ENCODE measurements at regions not wholly inside any gene's neighbourhood (a gene's known extent, or its start where the extent isn't known, plus 50 kb on each side); places are given as distances from the start of the nearest gene placed in this dataset.

DNA sequence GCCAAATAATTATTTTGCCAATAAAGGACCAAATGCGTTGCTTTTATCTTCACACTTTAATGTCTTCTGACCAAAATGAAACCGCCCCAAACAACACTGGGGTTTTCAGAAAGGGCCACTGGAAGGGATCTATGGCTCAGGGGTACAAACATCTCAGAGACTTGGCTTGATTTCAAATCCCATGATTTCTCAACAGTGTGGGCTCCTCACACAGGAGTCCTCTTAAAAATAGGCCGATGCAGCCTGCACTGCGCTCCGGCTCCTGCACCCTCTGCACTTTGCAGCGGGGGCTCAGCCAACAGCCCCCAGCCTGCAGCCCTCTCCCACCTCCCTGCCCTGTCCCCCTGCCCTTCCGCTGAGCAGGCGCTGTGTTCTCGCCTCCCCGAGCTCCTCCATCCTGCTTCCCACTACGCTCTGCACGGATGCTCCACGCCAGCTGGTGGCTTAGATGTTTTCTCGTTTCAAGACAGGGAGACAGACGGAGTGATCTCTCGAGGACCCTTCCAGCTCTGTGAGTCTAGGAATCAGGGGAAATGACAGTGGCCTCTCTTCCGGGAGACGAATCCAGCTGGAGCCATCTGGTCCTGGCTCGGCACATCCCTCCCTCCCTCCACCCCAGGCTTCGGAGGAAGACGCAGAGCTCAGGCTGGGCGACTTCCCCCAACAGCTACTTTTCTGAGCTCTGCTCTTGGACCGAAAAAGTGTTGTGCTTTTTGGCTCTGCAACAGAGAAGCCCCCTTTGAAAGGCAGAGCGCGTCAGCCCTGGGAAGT is 71.4 kb downstream of the KCNF1 start:
- TF ChIP-seq, protein P1, sequence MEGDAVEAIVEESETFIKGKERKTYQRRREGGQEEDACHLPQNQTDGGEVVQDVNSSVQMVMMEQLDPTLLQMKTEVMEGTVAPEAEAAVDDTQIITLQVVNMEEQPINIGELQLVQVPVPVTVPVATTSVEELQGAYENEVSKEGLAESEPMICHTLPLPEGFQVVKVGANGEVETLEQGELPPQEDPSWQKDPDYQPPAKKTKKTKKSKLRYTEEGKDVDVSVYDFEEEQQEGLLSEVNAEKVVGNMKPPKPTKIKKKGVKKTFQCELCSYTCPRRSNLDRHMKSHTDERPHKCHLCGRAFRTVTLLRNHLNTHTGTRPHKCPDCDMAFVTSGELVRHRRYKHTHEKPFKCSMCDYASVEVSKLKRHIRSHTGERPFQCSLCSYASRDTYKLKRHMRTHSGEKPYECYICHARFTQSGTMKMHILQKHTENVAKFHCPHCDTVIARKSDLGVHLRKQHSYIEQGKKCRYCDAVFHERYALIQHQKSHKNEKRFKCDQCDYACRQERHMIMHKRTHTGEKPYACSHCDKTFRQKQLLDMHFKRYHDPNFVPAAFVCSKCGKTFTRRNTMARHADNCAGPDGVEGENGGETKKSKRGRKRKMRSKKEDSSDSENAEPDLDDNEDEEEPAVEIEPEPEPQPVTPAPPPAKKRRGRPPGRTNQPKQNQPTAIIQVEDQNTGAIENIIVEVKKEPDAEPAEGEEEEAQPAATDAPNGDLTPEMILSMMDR (IDR thresholded peaks at IDR 0.05; ENCODE audit: control extremely low read depth in 1 of 3, insufficient read depth in 1 of 3, low read depth in 1 of 3, low read length in 3 of 3) = no peak
- TF ChIP-seq POLR2A (IDR thresholded peaks at IDR 0.05; ENCODE audit: control extremely low read depth in 1 of 2, low read depth in 2 of 2, low read length in 2 of 2) (no peak), EZH2 (IDR thresholded peaks at IDR 0.05; ENCODE audit: low read depth, low read length, severe bottlenecking) (no peak), SP1 (IDR thresholded peaks at IDR 0.05; ENCODE audit: low read depth, low read length) (no peak), BRCA1 (IDR thresholded peaks at IDR 0.05; ENCODE audit: low read depth, low read length) (no peak)
- TF ChIP-seq, protein P2, sequence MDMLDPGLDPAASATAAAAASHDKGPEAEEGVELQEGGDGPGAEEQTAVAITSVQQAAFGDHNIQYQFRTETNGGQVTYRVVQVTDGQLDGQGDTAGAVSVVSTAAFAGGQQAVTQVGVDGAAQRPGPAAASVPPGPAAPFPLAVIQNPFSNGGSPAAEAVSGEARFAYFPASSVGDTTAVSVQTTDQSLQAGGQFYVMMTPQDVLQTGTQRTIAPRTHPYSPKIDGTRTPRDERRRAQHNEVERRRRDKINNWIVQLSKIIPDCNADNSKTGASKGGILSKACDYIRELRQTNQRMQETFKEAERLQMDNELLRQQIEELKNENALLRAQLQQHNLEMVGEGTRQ (IDR thresholded peaks at IDR 0.05; ENCODE audit: low read length) = no peak

Measured in H1 (cell line).